ENCODE measurements at regions not wholly inside any gene's neighbourhood (a gene's known extent, or its start where the extent isn't known, plus 50 kb on each side); places are given as distances from the start of the nearest gene placed in this dataset.

- ChIA-PET CTCF (no interaction called here), POLR2A (no interaction called here)
- H3K4me1 Mint-ChIP-seq, result peaks cover 8% of the 10 kb centered on the region; the same call in 1 of the 2 replicates
- DNase-seq (ENCODE audit: low spot score) (no peak), ATAC-seq (no peak)
- TF ChIP-seq NR3C1 (CRISPR knock-in tag; conservative IDR thresholded peaks at IDR 0.05; ENCODE audit: low read depth) (no peak), EMX1 (CRISPR knock-in tag; IDR thresholded peaks at IDR 0.05) (no peak), ZMAT4 (CRISPR knock-in tag; IDR thresholded peaks at IDR 0.05) (no peak), GTF2I (CRISPR knock-in tag; conservative IDR thresholded peaks at IDR 0.05) (no peak)
- TF ChIP-seq, protein P1, sequence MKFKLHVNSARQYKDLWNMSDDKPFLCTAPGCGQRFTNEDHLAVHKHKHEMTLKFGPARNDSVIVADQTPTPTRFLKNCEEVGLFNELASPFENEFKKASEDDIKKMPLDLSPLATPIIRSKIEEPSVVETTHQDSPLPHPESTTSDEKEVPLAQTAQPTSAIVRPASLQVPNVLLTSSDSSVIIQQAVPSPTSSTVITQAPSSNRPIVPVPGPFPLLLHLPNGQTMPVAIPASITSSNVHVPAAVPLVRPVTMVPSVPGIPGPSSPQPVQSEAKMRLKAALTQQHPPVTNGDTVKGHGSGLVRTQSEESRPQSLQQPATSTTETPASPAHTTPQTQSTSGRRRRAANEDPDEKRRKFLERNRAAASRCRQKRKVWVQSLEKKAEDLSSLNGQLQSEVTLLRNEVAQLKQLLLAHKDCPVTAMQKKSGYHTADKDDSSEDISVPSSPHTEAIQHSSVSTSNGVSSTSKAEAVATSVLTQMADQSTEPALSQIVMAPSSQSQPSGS (CRISPR knock-in tag; IDR thresholded peaks at IDR 0.05; ENCODE audit: borderline replicate concordance, low read depth), result no peak
- TF ChIP-seq, protein P2, sequence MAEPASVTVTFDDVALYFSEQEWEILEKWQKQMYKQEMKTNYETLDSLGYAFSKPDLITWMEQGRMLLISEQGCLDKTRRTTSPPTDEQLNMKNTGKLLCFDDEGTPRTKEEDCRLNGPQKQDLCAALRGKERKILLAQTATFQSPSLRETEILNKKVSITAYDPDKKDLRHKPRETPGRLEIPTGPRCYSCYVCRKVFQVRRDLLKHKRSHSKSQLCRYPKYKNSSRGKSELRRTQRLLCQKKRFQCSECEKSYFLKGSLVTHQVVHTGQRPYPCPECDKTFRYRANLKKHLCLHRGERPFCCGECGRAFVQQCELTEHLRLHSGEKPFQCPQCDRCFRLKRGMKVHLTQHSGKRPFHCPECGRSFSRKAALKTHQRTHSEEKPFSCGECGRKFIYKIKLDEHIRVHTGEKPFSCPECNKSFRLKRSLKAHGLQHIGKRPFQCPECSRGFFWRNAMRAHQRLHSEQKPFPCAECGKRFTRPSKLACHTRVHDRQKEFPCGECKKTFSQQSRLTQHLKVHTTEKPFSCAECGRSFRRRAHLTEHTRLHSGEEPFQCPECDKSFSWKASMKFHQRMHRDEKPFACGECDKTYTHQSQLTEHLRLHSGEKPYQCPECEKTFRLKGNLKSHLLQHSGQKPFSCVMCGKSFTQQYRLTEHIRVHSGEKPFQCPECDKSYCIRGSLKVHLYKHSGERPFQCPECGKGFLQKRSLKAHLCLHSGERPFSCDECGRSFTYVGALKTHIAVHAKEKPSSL (CRISPR knock-in tag; conservative IDR thresholded peaks at IDR 0.05), result no peak
- H3K36me3 Mint-ChIP-seq, result no peaks in the 10 kb centered on the region
- no peak overlapping the region for H3K27ac Mint-ChIP-seq
- H3K4me3 Mint-ChIP-seq, result no peak overlapping the region
- H3K9me3 Mint-ChIP-seq, result no peaks in the 10 kb centered on the region
- H3K27me3 Mint-ChIP-seq (ENCODE audit: low read depth), result no peaks in the 10 kb centered on the region
Observed at GRCh38 chr3:95394286-95394685, 1331.4 kb downstream of the NSUN3 start.

DNA sequence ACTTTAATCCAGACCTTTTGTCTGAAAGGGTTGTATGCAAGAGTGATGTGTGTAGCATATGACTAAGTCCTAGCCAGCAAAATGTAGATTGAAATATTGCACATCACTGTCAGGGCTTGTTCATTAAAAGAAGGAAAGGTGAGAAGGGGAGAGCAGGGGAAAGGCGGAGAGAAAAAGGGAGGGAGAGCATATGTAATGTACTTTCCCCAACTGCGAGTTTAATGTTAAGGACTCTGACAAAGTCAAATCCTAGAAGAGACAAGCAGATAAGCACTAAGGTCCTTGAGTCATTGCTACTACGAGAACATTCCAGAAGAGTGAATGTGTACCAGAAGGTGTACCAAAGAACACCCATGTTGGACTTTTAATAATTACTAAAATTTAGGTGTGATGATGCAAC lies 1336.7 kb downstream of the NSUN3 start:
- no peaks in the 10 kb centered on the region for H3K9me3 Mint-ChIP-seq
- no peak for DNase-seq (ENCODE audit: low spot score)
- no peak for ATAC-seq
- H3K27me3 Mint-ChIP-seq (ENCODE audit: low read depth), result no peaks in the 10 kb centered on the region
- CTCF ChIA-PET, result no interaction called here
- H3K4me3 Mint-ChIP-seq, result no peak overlapping the region
- POLR2A ChIA-PET, result no interaction called here
- no peak overlapping the region for H3K27ac Mint-ChIP-seq
- TF ChIP-seq, protein P3, sequence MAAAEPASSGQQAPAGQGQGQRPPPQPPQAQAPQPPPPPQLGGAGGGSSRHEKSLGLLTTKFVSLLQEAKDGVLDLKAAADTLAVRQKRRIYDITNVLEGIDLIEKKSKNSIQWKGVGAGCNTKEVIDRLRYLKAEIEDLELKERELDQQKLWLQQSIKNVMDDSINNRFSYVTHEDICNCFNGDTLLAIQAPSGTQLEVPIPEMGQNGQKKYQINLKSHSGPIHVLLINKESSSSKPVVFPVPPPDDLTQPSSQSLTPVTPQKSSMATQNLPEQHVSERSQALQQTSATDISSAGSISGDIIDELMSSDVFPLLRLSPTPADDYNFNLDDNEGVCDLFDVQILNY (CRISPR knock-in tag; IDR thresholded peaks at IDR 0.05), result no peak
- TF ChIP-seq MLX (CRISPR knock-in tag; IDR thresholded peaks at IDR 0.05) (no peak), IRF1 (CRISPR knock-in tag; IDR thresholded peaks at IDR 0.05) (no peak), NR3C1 (CRISPR knock-in tag; conservative IDR thresholded peaks at IDR 0.05; ENCODE audit: low read depth) (no peak), MYBL2 (CRISPR knock-in tag; IDR thresholded peaks at IDR 0.05) (no peak), EMX1 (CRISPR knock-in tag; IDR thresholded peaks at IDR 0.05) (no peak), JUN (CRISPR knock-in tag; IDR thresholded peaks at IDR 0.05) (no peak), ZNF423 (CRISPR knock-in tag; IDR thresholded peaks at IDR 0.05) (no peak), GRHL2 (CRISPR knock-in tag; IDR thresholded peaks at IDR 0.05; ENCODE audit: insufficient replicate concordance, severe bottlenecking) (no peak), CREM (CRISPR knock-in tag; IDR thresholded peaks at IDR 0.05) (no peak), ZNF512 (CRISPR knock-in tag; IDR thresholded peaks at IDR 0.05; ENCODE audit: borderline replicate concordance) (no peak)
- TF ChIP-seq, protein P4, sequence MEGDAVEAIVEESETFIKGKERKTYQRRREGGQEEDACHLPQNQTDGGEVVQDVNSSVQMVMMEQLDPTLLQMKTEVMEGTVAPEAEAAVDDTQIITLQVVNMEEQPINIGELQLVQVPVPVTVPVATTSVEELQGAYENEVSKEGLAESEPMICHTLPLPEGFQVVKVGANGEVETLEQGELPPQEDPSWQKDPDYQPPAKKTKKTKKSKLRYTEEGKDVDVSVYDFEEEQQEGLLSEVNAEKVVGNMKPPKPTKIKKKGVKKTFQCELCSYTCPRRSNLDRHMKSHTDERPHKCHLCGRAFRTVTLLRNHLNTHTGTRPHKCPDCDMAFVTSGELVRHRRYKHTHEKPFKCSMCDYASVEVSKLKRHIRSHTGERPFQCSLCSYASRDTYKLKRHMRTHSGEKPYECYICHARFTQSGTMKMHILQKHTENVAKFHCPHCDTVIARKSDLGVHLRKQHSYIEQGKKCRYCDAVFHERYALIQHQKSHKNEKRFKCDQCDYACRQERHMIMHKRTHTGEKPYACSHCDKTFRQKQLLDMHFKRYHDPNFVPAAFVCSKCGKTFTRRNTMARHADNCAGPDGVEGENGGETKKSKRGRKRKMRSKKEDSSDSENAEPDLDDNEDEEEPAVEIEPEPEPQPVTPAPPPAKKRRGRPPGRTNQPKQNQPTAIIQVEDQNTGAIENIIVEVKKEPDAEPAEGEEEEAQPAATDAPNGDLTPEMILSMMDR (IDR thresholded peaks at IDR 0.05), result no peak
- H3K36me3 Mint-ChIP-seq, result no peaks in the 10 kb centered on the region
- H3K4me1 Mint-ChIP-seq, result peaks cover 18% of the 10 kb centered on the region

Data from WTC11 (cell line).